IPS-18c (cell line): ENCODE measurements at regions not wholly inside any gene's neighbourhood (a gene's known extent, or its start where the extent isn't known, plus 50 kb on each side); places are given as distances from the start of the nearest gene placed in this dataset.

Experiments used
- H3K4me3 ChIP-seq: 2 replicates; pipeline ENCODE4 v1.7.0; 2013; ENCODE audit warnings: low read depth, mild to moderate bottlenecking, low read length, moderate library complexity; ENCODE audit not compliant: insufficient read depth
- H3K9me3 ChIP-seq: one replicate; pipeline ENCODE4 v1.6.1; 2013; ENCODE audit warnings: mild to moderate bottlenecking, low read length, moderate library complexity; ENCODE audit not compliant: control insufficient read depth, insufficient read depth

DNA sequence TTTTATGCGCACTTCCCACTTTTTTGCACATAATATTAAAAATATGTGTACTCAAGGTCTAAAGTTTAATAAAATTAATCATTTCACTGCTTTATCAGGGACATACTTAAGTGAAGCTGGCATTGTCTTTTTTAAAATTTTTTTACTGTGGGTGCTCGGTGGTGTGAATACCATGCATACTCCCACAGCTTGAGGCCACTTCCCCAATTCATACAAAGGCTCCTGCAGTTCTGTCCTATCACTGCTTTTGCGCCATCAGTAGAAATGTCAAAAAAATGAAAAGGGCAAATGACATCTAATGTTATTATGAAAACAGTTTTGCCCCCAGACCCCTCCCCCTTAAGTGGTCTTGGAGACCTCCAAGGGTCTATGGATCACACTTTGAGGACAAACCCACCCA, 464.1 kb upstream of the ARID1B start:
- Histone ChIP-seq H3K9me3 (no peaks in the 10 kb centered on the region), H3K4me3 (no peak overlapping the region)

DNA sequence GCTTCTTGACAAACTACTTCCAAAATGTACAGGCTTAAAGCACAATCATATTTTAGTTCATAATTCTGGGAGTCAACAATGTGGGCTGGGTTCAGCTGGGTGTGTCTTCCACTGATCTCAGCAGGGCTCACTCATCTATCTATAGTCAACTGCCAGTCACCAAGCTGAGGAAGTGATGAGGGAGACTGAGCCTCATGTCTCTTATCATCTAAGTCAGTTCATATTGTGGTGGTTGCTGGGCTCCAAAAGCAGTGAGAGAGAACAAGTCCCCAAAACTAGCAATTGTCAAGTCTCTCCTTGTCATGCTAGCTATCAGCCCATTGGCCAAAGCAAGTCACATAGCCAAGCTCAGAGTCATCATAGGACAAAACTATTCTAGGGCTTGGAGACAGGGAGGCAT, 465.9 kb upstream of the ARID1B start:
- Histone ChIP-seq H3K4me3 (no peak overlapping the region), H3K9me3 (no peaks in the 10 kb centered on the region)

DNA sequence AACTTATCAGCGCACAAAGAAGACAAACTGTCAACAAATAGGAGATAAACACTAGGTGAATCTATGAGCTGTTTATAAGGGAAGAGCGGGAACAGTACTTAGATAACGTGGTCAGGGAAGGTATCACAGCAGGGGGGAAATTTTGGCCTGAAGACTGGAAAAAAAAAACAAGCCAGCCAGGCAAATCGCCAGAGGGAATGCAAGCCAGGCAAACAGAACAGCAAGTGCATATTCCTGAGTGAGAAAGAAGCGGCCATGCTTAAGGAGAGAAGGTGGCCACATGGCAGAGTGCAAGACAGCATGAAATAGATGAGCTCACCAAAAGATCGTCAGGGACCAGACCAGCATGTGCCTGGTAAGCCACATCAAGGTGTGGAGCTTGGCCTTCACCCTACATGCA, 466.5 kb upstream of the ARID1B start:
- Histone ChIP-seq H3K9me3 (no peaks in the 10 kb centered on the region), H3K4me3 (no peak overlapping the region)

DNA sequence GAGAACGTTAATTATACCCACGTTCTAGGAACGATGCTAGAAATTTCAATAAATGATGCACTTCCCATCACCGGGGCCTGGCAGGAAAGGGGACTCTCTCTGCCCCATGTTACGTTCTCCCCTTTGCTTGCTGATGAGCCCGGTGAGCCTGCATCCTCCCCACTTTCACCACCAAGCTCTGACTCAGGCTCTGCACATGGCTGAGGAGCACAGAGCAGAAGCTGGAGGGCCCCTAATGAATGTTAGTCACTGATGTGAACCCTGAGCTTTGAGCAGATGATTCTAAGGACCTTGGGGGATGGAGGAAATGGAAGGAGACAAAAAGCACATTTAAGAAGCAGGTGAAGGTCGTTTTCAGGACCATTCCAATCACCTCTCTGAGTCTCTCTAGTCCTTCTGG, 468.2 kb upstream of the ARID1B start:
- H3K4me3 ChIP-seq = no peak overlapping the region

DNA sequence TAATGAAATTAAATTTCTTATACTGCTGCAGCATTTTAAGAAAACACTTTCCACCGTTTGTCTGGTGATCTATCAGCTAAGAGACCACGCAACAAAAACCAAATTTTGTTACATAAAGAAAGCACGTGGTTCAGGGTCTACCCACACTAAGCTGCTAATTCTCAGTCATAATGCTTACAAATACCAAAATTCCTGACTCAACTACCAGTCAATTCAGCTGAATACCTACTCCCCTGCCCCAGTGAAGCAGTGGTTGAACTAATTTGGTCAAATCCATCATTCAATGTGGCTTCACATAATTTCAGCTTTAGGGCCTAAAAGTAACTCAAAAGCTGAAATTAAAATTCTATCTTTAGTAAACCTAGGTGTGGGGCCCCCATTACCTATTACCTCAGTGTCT, 468.6 kb upstream of the ARID1B start:
- Histone ChIP-seq H3K9me3 (no peaks in the 10 kb centered on the region), H3K4me3 (no peak overlapping the region)

More for the DNA sequence above, 468.2 kb upstream of the ARID1B start:
- H3K9me3 ChIP-seq = no peaks in the 10 kb centered on the region

DNA sequence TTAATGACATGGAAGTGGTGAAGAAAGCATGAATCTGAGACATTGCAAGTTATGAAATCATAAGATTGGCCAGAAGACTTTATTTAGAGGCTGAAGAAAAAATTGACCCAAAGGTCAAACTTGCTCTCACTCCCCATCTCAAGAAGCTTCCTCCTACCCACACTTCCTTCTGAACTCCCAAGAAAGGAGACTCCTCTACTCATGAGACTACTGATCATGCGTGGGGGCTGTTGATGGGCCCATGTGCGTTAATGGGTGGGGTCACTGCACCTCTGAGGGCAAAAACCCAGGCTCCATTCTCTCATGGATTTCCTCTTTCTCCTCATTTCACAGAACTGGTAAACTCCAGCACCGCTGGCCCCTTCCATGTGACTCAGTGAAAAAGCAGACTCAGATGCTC, 470.6 kb upstream of the ARID1B start:
- H3K9me3 ChIP-seq = no peaks in the 10 kb centered on the region

DNA sequence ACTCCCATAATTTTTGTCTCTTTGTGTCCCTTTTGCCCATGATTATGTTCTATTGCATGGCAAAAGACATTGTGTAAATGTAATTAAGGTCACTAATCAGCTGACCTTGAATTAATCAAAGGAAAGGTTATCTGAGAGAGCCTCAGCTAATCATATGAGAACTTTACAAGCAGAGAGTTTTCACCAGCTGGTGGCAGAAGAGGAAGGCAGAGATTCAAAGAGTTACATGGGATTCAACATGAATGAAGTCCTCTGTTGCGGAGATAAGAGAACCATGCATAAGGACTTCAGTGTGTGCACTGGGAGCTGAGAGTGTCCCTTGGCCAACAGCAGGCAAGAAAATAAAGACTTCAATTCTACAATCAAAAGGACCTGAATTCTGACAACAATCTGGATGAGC, 494.1 kb upstream of the ARID1B start:
- peaks cover 3% of the 10 kb centered on the region for H3K9me3 ChIP-seq
- no peak overlapping the region for H3K4me3 ChIP-seq

More for the DNA sequence above, 470.6 kb upstream of the ARID1B start:
- H3K4me3 ChIP-seq = no peak overlapping the region

DNA sequence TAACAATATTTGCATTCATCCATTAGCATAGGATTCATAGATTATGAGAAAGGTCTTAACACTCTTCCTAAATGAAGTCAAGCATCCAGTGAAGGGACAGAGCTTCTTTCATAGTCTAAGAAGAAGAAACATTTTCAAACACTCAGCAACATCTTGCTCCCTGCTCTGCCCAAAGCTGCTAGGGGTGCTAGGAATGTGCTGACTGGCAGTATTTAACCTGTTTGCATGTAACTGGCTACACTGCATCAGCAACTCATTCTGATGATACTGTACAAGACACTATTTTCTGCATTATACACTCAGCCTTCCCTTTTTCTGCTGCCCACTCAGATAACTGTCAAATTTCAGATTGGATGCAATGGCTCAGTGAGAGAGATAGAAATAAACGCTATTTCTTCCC, 495.1 kb upstream of the ARID1B start:
- Histone ChIP-seq H3K4me3 (no peak overlapping the region), H3K9me3 (no peaks in the 10 kb centered on the region)

DNA sequence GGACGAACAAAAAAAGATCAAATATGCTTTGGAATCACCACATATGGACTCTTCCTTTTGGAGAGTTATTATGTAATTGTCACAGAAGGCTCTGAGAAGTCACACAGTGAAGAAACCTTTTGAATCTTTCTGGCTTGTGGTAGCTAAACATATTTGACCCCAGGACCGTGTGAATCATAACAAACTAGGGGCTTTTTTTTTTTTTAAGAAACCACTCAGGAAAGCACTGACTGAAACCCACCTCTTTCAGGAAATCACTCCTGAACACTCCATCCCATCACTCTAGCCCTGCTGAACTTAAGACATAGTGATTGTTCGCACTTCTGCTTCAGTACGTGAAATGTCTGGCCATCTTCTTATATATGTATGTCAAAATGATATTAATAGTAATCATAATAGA, 495.9 kb upstream of the ARID1B start:
- Histone ChIP-seq H3K4me3 (no peak overlapping the region), H3K9me3 (no peaks in the 10 kb centered on the region)

DNA sequence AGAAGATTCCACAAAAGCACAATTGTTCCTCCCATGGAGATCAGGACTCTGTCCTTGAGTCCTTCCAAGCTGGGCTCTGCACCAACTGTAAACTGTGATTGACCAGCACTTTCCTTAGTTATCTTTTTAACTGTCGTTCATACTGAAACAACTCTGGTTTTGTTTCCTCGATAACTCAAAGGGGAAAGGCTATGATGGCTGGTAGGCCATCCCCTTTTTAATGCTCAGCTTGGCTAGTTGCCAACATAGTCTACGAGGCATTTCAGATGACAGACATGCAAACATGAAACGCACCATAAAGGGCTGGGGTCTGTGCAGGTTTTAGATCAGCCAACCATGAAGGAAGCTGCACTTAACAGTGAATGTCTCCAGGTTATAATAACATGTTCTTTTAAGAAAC, 497.1 kb upstream of the ARID1B start:
- Histone ChIP-seq H3K9me3 (no peaks in the 10 kb centered on the region), H3K4me3 (no peak overlapping the region)

DNA sequence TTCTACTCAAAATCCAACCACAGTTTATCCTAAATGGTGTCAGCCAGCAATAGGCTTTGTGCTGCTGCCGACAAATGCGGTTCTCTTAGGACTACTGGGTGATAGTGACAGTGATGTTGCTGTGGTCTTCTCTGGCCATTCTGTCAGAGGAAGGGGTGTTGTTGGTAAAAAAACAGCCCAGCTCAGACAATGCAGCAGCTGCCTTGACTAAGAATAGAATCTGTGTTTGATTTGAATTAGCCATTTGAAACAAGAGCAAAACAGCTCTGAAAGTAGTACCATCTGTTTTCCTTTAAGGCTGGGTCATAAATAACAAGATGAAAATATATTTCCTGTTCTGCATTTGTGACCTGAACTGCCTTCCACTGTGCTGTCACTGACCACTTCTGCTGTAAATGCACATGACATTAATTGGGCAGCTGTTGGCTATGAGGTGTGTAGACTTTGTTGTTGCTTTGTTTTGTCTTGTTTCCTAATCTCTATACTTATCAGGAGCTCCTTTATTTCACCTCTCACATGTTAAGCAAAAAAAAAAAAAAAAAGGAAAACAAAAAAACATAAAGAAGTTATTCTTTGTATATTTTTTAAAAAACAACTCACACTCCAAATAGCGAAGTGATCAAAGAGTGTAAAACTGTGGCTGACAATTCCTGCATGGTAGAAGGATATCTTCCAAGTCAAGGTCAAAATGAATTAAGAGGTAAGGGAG, 497.8 kb upstream of the ARID1B start:
- Histone ChIP-seq H3K4me3 (no peak overlapping the region), H3K9me3 (no peaks in the 10 kb centered on the region)

DNA sequence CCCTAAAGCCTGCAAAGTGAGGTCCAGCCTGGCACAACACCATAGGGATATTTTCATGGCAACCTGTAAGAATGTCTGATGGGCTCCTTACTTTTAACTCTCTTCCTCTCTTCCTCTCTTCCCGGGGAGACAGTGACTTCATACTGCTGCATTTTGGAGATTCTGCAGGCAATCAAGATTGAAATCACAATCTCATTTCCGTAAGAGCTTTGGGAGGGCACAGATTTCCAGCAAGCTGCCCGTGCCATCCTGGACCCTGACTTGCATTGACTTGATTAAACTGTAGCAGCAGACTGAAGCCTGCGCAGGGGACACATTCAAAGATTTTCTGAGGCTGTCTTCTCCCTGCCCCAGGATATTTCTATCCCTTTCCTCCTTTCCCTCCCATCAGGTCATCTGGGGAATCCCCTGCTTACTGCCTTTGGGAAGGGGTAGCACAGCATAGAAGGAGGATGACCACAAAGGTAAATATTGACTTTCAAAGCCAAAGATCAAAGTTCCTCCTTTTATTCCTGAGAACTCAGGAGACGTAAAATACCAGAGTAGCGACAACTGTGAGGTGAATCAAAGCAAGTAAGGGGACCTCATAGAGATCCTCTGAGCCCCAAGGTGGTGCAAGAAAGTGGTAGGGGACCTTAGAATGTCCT, 504.0 kb upstream of the ARID1B start:
- H3K9me3 ChIP-seq = no peaks in the 10 kb centered on the region

DNA sequence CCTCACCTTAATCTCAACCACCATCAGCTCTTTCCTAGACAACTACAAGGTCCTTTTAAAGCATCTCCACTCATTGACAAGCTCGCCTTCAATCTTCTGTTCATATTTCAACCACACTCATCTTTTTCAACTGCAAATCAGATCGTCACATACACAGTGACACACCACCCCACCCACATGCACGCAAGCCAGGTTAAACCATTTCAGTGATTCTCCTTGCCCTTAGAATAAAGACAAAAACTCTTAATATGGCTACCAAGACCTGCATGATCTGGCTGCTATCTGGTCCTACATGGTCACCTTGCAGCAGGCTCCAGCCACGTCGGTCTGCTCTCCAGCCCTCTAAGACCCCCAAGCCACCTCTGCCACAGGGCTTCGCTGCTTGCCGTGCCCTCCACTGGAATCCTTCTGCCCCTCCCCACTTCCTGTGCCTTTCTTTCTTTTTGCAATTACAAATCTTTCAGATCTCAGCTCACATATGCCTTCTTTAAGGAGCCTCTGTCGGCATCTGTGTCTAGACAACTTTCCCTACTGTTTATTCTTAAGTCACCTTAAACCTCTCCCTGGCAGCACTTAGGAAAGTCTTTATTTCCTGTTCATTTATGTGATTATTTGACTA, 507.3 kb upstream of the ARID1B start:
- Histone ChIP-seq H3K4me3 (no peak overlapping the region), H3K9me3 (peaks cover 4% of the 10 kb centered on the region)

More for the DNA sequence above, 504.0 kb upstream of the ARID1B start:
- no peak overlapping the region for H3K4me3 ChIP-seq

DNA sequence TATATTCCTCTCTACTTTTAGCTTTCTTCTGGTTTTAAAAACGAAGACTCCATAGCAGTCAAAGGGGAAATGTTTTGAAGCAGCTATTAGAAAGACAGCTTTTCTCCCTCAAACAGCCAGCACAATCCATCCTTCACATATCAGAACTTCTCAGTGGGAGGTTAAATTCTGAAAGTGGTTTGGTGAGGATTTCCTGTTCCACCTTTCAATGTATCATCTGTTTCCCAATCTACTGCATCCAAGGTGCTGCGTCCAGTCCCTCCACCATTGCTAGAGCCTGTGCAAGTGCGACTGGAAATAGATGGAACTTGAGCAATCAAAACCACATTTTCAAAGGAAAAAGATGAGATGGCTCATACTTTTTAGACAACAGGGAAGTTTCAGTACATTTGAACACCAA, 508.3 kb upstream of the ARID1B start:
- Histone ChIP-seq H3K4me3 (no peak overlapping the region), H3K9me3 (peaks cover 4% of the 10 kb centered on the region)

DNA sequence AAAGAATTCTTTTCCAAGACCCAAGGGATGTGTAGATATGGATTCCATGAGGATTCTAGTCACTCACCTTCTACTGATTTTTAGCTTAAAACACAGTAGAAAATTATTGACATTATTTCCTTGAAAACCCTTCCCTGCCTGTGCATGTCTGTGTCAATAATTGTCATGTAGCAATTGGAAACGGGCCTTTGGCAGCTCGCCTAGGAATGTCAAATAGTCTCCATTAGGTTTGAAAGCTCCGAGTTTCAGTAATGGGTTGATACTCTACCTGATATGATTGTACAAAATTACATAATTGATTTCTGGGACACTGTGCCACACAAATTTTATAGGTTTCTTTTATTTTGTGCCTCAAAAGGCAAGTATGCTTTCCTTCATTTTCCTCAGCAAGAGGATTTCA, 515.2 kb upstream of the ARID1B start:
- H3K4me3 ChIP-seq = no peak overlapping the region
- H3K9me3 ChIP-seq = peaks cover 4% of the 10 kb centered on the region

DNA sequence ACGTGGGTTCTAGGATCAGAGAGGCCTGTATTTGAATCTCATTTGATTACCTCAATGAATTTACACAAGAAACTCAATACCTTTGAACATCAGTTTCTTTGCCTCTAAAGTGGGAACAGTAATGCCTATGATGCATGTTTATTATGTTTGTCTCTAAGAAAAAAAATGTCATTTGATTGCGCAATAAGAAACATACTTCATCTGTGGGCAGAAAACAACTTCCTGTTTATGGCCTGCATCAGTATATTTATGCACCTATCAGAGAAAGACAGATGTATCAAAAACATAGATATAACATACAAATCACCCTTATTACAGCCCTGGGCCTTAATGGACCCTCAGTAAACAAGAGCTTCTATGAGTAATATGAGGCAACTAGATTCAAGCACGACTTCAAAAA, 516.4 kb upstream of the ARID1B start:
- H3K9me3 ChIP-seq = peaks cover 2% of the 10 kb centered on the region
- H3K4me3 ChIP-seq = no peak overlapping the region

DNA sequence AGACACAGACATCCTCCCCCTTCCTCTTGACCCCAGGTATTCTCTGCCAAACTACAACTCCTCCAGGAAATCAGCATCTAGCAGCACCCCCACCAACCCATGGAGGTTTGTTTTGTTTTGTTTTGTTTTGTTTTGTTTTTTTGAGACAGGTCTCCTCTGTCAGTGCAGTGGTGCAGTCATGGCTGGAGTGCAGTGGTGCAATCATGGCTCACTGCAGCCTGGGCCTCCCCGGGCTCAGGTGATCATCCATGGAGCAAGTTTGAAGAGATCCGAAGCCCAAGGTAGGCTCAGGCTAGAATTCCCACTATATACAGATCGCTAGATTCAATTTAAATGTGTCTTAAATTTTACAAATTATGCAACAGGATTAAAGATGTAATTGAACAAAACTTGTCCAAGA, 518.2 kb upstream of the ARID1B start:
- Histone ChIP-seq H3K4me3 (no peak overlapping the region), H3K9me3 (no peaks in the 10 kb centered on the region)

DNA sequence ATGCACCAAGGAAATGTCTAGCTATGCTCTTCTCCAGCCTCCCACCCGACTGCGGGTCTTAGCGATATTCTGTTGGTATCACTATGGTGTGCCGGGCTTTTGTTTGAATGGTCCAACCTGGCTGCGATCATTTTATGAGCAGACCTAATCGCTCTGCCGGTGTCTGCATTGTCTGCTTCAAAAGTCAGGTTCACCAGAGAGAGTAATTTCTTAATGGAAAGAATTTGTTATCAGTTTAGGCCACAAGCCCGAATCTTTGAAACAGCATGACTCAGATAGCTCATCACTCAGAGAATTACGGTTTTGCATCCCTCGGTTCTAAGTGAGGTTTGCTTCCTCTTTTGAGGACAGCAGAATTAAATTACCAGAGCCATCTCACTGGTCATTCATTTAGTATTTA, 521.0 kb upstream of the ARID1B start:
- Histone ChIP-seq H3K9me3 (no peaks in the 10 kb centered on the region), H3K4me3 (no peak overlapping the region)
